ENCODE measurements at regions not wholly inside any gene's neighbourhood (a gene's known extent, or its start where the extent isn't known, plus 50 kb on each side); places are given as distances from the start of the nearest gene placed in this dataset.

DNA sequence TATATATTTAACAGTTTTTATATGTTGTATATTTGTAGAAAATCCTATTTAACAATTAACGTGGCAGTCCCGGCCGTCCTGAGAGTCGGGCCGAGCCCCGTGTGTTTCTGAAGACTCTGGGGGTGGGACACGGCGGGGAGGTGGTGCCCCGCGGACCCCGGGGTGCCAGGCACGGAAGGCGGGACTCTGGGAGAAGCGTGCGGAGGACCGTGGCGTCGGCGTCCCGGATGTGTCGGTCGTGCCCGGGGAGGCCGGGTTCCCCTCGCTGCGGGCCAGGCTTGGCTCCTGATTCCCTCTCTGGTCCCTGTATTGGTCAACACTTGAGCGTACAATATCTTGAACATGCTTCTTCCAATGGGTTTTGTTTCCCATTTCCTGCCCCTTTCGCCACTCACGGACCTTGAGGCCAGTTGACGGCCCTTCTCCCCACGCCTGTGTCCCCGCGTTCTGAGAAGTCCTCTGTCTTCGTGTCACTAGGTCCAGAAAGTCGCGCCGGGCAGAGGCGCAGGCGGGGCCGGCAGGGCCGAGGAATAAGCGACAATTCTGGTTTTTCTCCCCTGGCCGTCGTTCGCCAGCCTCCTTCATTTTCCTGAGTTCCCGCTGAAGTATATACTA lies 1076.7 kb downstream of the BRD1 start:
- TF ChIP-seq POLR2AphosphoS5 (IDR thresholded peaks at IDR 0.05; ENCODE audit: low read depth): no peak
- TF ChIP-seq, protein P1, sequence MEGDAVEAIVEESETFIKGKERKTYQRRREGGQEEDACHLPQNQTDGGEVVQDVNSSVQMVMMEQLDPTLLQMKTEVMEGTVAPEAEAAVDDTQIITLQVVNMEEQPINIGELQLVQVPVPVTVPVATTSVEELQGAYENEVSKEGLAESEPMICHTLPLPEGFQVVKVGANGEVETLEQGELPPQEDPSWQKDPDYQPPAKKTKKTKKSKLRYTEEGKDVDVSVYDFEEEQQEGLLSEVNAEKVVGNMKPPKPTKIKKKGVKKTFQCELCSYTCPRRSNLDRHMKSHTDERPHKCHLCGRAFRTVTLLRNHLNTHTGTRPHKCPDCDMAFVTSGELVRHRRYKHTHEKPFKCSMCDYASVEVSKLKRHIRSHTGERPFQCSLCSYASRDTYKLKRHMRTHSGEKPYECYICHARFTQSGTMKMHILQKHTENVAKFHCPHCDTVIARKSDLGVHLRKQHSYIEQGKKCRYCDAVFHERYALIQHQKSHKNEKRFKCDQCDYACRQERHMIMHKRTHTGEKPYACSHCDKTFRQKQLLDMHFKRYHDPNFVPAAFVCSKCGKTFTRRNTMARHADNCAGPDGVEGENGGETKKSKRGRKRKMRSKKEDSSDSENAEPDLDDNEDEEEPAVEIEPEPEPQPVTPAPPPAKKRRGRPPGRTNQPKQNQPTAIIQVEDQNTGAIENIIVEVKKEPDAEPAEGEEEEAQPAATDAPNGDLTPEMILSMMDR (IDR thresholded peaks at IDR 0.05; ENCODE audit: insufficient read depth, low read length): no peak

Data from HL-60 (cell line).